Upper lobe of left lung (tissue), 6 donors: ENCODE measurements at regions not wholly inside any gene's neighbourhood (a gene's known extent, or its start where the extent isn't known, plus 50 kb on each side); places are given as distances from the start of the nearest gene placed in this dataset.

Experiments
- ATAC-seq, 2 donors: fragments of 200-7000 bp; cut with Tn5 transposase; one replicate each; pipeline ENCODE4 v1.9.1; 2022; ENCODE audit warnings: mild to moderate bottlenecking in 2 of 2, moderate library complexity in 2 of 2; ENCODE audit not compliant: low FRiP score in 2 of 2
- DNase-seq, 2 donors: peaks; one replicate each; pipeline ENCODE4 v3.0.0-alpha.2; 2019 to 2020
- H3K27ac ChIP-seq, 4 donors: fragments of 200-600 bp; sonication (generic); one replicate each; pipeline ENCODE4 v1.5.1; 2016 to 2019
- H3K27me3 ChIP-seq, 4 donors: fragments of 200-600 bp; sonication (generic); one replicate each; pipeline ENCODE4 v1.5.1; 2017 to 2019
- H3K36me3 ChIP-seq, 4 donors: fragments of 200-600 bp; sonication (generic); one replicate each; pipeline ENCODE4 v1.5.1; 2016 to 2019
- H3K4me1 ChIP-seq, 4 donors: fragments of 200-600 bp; sonication (generic); one replicate each; pipeline ENCODE4 v1.5.1; 2018 to 2019
- H3K4me3 ChIP-seq, 4 donors: fragments of 200-600 bp; sonication (generic); one replicate each; pipeline ENCODE4 v1.5.1; 2017 to 2019; ENCODE audit warnings: mild to moderate bottlenecking in 2 of 4, moderate library complexity in 1 of 4
- H3K9me3 ChIP-seq, 4 donors: fragments of 200-600 bp; sonication (generic); one replicate each; pipeline ENCODE4 v1.5.1; 2018 to 2019
- CTCF ChIP-seq, 6 experiments: fragments of 450-650 bp in 4 of 6; fragments of 200-600 bp in 2 of 6; sonication (generic) in 2 of 6; IDR thresholded peaks; one replicate each; pipeline ENCODE4 v1.5.1; 2016 to 2019; ENCODE audit warnings: antibody characterized with exemption in 6 of 6
- EP300 ChIP-seq, 4 donors: sonication (generic); formaldehyde crosslinking; IDR thresholded peaks; one replicate each; pipeline ENCODE4 v1.5.1; 2017; ENCODE audit warnings: antibody characterized with exemption in 4 of 4, control low read depth in 2 of 4
- POLR2A ChIP-seq, 4 donors: fragments of 450-650 bp; IDR thresholded peaks; one replicate each; pipeline ENCODE4 v1.5.1; 2016 to 2017; ENCODE audit warnings: antibody characterized with exemption in 4 of 4, mild to moderate bottlenecking in 2 of 4
- POLR2AphosphoS5 ChIP-seq, 2 donors: sonication (generic); formaldehyde crosslinking; IDR thresholded peaks; one replicate each; pipeline ENCODE4 v1.5.1; 2017; ENCODE audit warnings: antibody characterized with exemption in 2 of 2
- WGBS, 2 donors: methylation state at CpG; one replicate each; pipeline ENCODE4 v1.1.5; 2017 to 2018; 5-methylcytosine and 5-hydroxymethylcytosine counted together
- donor health status: DM: no; HTN: no; CAD: no; lungs with moderate emphysema.
- donor health status: DM: no; HTN: yes; CAD: no; lungs with severe emphysema.

DNA sequence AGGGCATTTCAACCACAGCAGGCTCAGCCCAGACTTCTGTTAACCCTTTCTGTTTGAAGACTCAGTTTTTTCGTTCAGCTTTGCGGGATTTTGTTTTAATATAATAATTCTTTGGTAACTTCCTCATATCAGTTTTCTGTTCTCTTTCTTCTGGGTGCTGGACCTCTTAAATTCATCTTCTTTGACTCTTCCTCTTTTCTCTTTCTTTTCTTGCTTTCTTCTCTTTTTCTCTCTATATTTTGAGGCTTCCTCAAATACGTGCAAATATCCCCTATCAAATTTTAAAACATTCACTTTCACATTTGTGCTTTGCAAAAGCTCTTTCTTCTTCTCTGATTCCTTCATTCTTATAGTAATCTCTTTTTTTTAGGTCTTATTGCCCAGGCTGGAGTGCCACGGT is 136.3 kb downstream of the HS3ST3B1 start:
- H3K27me3 ChIP-seq: no peaks in the 10 kb centered on the region
- no peaks in the 10 kb centered on the region for H3K4me1 ChIP-seq
- ATAC-seq: no peak
- H3K36me3 ChIP-seq: no peaks in the 10 kb centered on the region
- H3K4me3 ChIP-seq: no peak overlapping the region
- WGBS, 2 donors: 69 to 77% methylated on average over 4 of the region's 4 CpGs
- no peaks in the 10 kb centered on the region for H3K9me3 ChIP-seq
- TF ChIP-seq POLR2A (IDR thresholded peaks at IDR 0.05) (no peak), POLR2AphosphoS5 (IDR thresholded peaks at IDR 0.05) (no peak)
- no peak overlapping the region for H3K27ac ChIP-seq
- no peak for DNase-seq

DNA sequence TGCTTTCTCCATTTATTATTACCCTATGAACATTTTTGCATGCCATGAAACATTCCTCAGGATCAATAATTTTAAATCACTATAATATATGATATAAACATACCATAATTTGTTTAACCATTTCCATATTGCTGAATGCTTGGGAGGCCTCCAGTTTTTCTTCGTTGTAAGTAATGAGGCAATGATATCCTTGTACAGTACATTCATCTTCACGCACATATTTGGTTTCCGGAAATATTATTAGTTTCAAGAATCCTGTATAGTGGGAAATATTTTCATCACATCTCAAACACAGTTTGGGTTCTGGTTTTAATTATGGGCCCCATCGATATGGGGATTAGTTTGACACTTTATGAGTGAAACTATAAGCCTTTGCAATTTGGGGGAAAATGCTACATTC is 135.4 kb downstream of the HS3ST3B1 start:
- no peak for DNase-seq
- Histone ChIP-seq H3K36me3 (no peaks in the 10 kb centered on the region), H3K9me3 (no peaks in the 10 kb centered on the region), H3K27me3 (no peaks in the 10 kb centered on the region), H3K27ac (no peak overlapping the region), H3K4me1 (no peaks in the 10 kb centered on the region), H3K4me3 (no peak overlapping the region)
- no peak for ATAC-seq
- whole genome bisulfite sequencing, 2 donors: 84 to 88% methylated on average over 4 of the region's 4 CpGs
- TF ChIP-seq POLR2A (IDR thresholded peaks at IDR 0.05) (no peak), EP300 (IDR thresholded peaks at IDR 0.05) (no peak), CTCF (IDR thresholded peaks at IDR 0.05) (no peak), POLR2AphosphoS5 (IDR thresholded peaks at IDR 0.05) (no peak)

GRCh38 chr17:14434506-14434905 is 133.6 kb downstream of the HS3ST3B1 start:
- ATAC-seq: no peak
- no peaks in the 10 kb centered on the region for H3K4me1 ChIP-seq

DNA sequence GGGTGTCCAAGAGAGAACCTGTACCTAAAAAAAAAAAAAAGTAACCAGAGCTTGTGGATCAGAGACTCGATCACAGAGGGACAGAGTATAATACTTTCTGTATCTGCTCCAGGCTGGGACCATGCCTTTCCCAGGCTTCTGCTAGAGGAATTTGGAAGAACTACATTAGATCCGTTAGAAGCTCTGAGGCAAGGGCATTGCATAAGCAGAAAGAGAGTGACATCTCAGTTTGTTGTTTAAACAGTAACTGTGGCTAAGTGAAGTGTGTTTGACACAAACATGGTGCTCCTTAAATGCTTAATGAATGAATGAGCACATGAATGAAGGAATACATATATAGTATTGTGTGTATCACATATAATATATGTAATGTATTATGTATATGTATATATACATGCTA is 131.2 kb downstream of the HS3ST3B1 start:
- no peak for ATAC-seq
- Histone ChIP-seq H3K36me3 (no peaks in the 10 kb centered on the region), H3K4me1 (peaks cover 0 to 6% (median 0%) of the 10 kb centered on the region in 4 donors), H3K4me3 (no peak overlapping the region), H3K27ac (no peak overlapping the region), H3K27me3 (no peaks in the 10 kb centered on the region), H3K9me3 (no peaks in the 10 kb centered on the region)
- DNase-seq: no peak
- WGBS, 2 donors: 66 to 72% methylated on average over 2 of the region's 2 CpGs
- TF ChIP-seq EP300 (IDR thresholded peaks at IDR 0.05): no peak
- TF ChIP-seq POLR2A (IDR thresholded peaks at IDR 0.05): no peak
- TF ChIP-seq POLR2AphosphoS5 (IDR thresholded peaks at IDR 0.05): no peak
- no peak for TF ChIP-seq CTCF (IDR thresholded peaks at IDR 0.05)

More at GRCh38 chr17:14434506-14434905, 133.6 kb downstream of the HS3ST3B1 start:
- Histone ChIP-seq H3K36me3 (no peaks in the 10 kb centered on the region), H3K9me3 (no peaks in the 10 kb centered on the region), H3K4me3 (no peak overlapping the region), H3K27ac (no peak overlapping the region), H3K27me3 (no peaks in the 10 kb centered on the region)
- DNase-seq: no peak
- TF ChIP-seq CTCF (IDR thresholded peaks at IDR 0.05) (no peak), POLR2AphosphoS5 (IDR thresholded peaks at IDR 0.05) (no peak), EP300 (IDR thresholded peaks at IDR 0.05) (no peak), POLR2A (IDR thresholded peaks at IDR 0.05) (no peak)

DNA sequence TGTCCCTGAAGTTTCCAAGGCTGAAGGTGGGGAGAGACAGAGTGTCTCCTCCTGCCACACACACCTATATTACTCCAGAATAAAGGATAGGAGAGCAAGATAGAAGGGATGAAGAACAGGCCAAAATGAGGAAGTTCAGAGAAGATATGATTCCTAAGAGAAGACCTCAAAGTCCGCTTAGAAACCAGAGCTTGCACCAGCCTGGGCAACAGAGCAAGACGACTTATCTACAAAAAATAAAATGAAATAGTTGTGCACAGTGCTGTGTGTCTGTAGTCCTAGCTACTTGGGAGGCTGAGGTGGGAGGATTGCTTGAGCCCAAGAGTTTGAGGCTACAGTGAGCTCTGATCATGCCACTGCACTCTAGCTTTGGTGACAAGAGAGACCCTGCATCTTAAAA is 128.2 kb downstream of the HS3ST3B1 start:
- DNase-seq (no peak), ATAC-seq (no peak)
- H3K4me3 ChIP-seq: no peak overlapping the region
- H3K27me3 ChIP-seq: no peaks in the 10 kb centered on the region
- TF ChIP-seq POLR2AphosphoS5 (IDR thresholded peaks at IDR 0.05): no peak
- TF ChIP-seq POLR2A (IDR thresholded peaks at IDR 0.05): no peak
- TF ChIP-seq CTCF (IDR thresholded peaks at IDR 0.05): no peak
- no peak for TF ChIP-seq EP300 (IDR thresholded peaks at IDR 0.05)
- no peaks in the 10 kb centered on the region for H3K36me3 ChIP-seq
- no peaks in the 10 kb centered on the region for H3K9me3 ChIP-seq
- peaks cover 0 to 6% (median 0%) of the 10 kb centered on the region in 4 donors for H3K4me1 ChIP-seq
- WGBS, 2 donors: 74 to 76% methylated on average over 2 of the region's 2 CpGs
- no peak overlapping the region for H3K27ac ChIP-seq
